ENCODE measurements at regions not wholly inside any gene's neighbourhood (a gene's known extent, or its start where the extent isn't known, plus 50 kb on each side); places are given as distances from the start of the nearest gene placed in this dataset.
"Not testable (repeated sequence)": the region's sequence is repeated elsewhere in the genome, so short reads cannot be mapped to it uniquely, and the experiment has no call there.

- Histone ChIP-seq H3K27ac (ENCODE audit: low read depth in 1 of 2, low read length in 2 of 2) (no peak overlapping the region), H3K27me3 (ENCODE audit: control insufficient read depth in 1 of 2, insufficient read depth in 2 of 2, low read length in 2 of 2) (no peaks in the 10 kb centered on the region), H3K36me3 (ENCODE audit: insufficient read depth, low read length) (no peaks in the 10 kb centered on the region), H3K9me3 (ENCODE audit: control insufficient read depth in 1 of 2, insufficient read depth in 1 of 2, low read length in 2 of 2) (peaks cover 0 to 16% of the 10 kb centered on the region in 2 experiments), H3K4me1 (ENCODE audit: insufficient read depth, low read length) (no peaks in the 10 kb centered on the region), H3K4me3 (ENCODE audit: low read length) (no peak overlapping the region)
- Mint-ChIP-seq H3K27ac (no peak overlapping the region), H3K4me3 (no peak overlapping the region), H3K27me3 (no peaks in the 10 kb centered on the region), H3K9me3 (peaks cover 9% of the 10 kb centered on the region), H3K36me3 (ENCODE audit: low read depth) (no peaks in the 10 kb centered on the region), H3K4me1 (ENCODE audit: low read depth) (no peaks in the 10 kb centered on the region)
- ATAC-seq (ENCODE audit: poor library complexity) = no peak
- no peak for TF ChIP-seq CTCF (IDR thresholded peaks at IDR 0.05)
- ChIA-PET POLR2A (interaction anchor here (0.9 kb wide), 1 partner anchor 8 kb away, joined by 6 read pairs; no protein-coding TSS in a partner anchor), CTCF (no interaction called here)
- intact Hi-C loops (cut with DNase I, micrococcal nuclease) = no loop called here
- peak in 1 of 14 experiments; percentile 3 for DNase-seq
Observed at GRCh38 chr13:65784088-65784816, 1445.9 kb downstream of the PCDH9 start.

GRCh38 chr13:65783383-65783782 is 1446.8 kb downstream of the PCDH9 start:
- H3K36me3 ChIP-seq (ENCODE audit: insufficient read depth, low read length) = no peaks in the 10 kb centered on the region
- POLR2A ChIA-PET = interaction anchor here (0.9 kb wide), 1 partner anchor 9 kb away, joined by 6 read pairs; no protein-coding TSS in a partner anchor
- DNase-seq (peak in 1 of 14 experiments; percentile 5), ATAC-seq (ENCODE audit: poor library complexity) (no peak)
- Mint-ChIP-seq H3K4me1 (ENCODE audit: low read depth) (no peaks in the 10 kb centered on the region), H3K36me3 (ENCODE audit: low read depth) (no peaks in the 10 kb centered on the region), H3K9me3 (peaks cover 9% of the 10 kb centered on the region), H3K27ac (no peak overlapping the region), H3K27me3 (no peaks in the 10 kb centered on the region), H3K4me3 (no peak overlapping the region)
- H3K4me3 ChIP-seq (ENCODE audit: low read length) = no peak overlapping the region
- intact Hi-C loops (cut with DNase I, micrococcal nuclease) = no loop called here
- H3K4me1 ChIP-seq (ENCODE audit: insufficient read depth, low read length) = no peaks in the 10 kb centered on the region
- TF ChIP-seq CTCF (IDR thresholded peaks at IDR 0.05) = no peak
- no peaks in the 10 kb centered on the region for H3K27me3 ChIP-seq (ENCODE audit: control insufficient read depth in 1 of 2, insufficient read depth in 2 of 2, low read length in 2 of 2)
- CTCF ChIA-PET = no interaction called here
- H3K9me3 ChIP-seq (ENCODE audit: control insufficient read depth in 1 of 2, insufficient read depth in 1 of 2, low read length in 2 of 2) = peaks cover 0 to 16% of the 10 kb centered on the region in 2 experiments
- H3K27ac ChIP-seq (ENCODE audit: low read depth in 1 of 2, low read length in 2 of 2) = no peak overlapping the region

- DNase-seq; intact Hi-C loops (cut with DNase I, micrococcal nuclease); H3K4me3 ChIP-seq (ENCODE audit: low read length); ATAC-seq (ENCODE audit: poor library complexity); H3K36me3 ChIP-seq (ENCODE audit: insufficient read depth, low read length); H3K27me3 ChIP-seq (ENCODE audit: control insufficient read depth in 1 of 2, insufficient read depth in 2 of 2, low read length in 2 of 2); H3K27ac ChIP-seq (ENCODE audit: low read depth in 1 of 2, low read length in 2 of 2); POLR2A ChIA-PET; H3K4me3 Mint-ChIP-seq; H3K27ac Mint-ChIP-seq; H3K4me1 Mint-ChIP-seq (ENCODE audit: low read depth); H3K27me3 Mint-ChIP-seq; CTCF ChIA-PET; H3K36me3 Mint-ChIP-seq (ENCODE audit: low read depth); H3K4me1 ChIP-seq (ENCODE audit: insufficient read depth, low read length): not testable (repeated sequence)
- peaks cover 16% of the 10 kb centered on the region for H3K9me3 Mint-ChIP-seq
- peaks cover 4 to 19% of the 10 kb centered on the region in 2 experiments for H3K9me3 ChIP-seq (ENCODE audit: control insufficient read depth in 1 of 2, insufficient read depth in 1 of 2, low read length in 2 of 2)
Observed at GRCh38 chr13:65771704-65772313, 1458.3 kb downstream of the PCDH9 start.
